ENCODE measurements at regions not wholly inside any gene's neighbourhood (a gene's known extent, or its start where the extent isn't known, plus 50 kb on each side); places are given as distances from the start of the nearest gene placed in this dataset.

GRCh38 chr4:43778187-43778915 is 670.3 kb downstream of the KCTD8 start:
- no peak for DNase-seq (ENCODE audit: low read depth in 2 of 2)

- DNase-seq (ENCODE audit: low read depth in 2 of 2): no peak
These were observed 667.5 kb downstream of the KCTD8 start for GRCh38 chr4:43781125-43781524.

- no peak for DNase-seq (ENCODE audit: low read depth in 2 of 2)
These were observed 666.2 kb downstream of the KCTD8 start for GRCh38 chr4:43782391-43782790.

GRCh38 chr4:43816116-43816515 is 632.5 kb downstream of the KCTD8 start:
- DNase-seq (ENCODE audit: low read depth in 2 of 2): no peak

- DNase-seq (ENCODE audit: low read depth in 2 of 2): no peak
These were observed 626.0 kb downstream of the KCTD8 start for GRCh38 chr4:43822621-43823020.

- no peak for DNase-seq (ENCODE audit: low read depth in 2 of 2)
These were observed 612.7 kb downstream of the KCTD8 start for GRCh38 chr4:43835869-43836268.

GRCh38 chr4:43837171-43837570 is 611.4 kb downstream of the KCTD8 start:
- DNase-seq (ENCODE audit: low read depth in 2 of 2): no peak

- DNase-seq (ENCODE audit: low read depth in 2 of 2): no peak
These were observed 611.0 kb downstream of the KCTD8 start for GRCh38 chr4:43837604-43838003.

- no peak for DNase-seq (ENCODE audit: low read depth in 2 of 2)
These were observed 606.0 kb downstream of the KCTD8 start for GRCh38 chr4:43842594-43842993.

GRCh38 chr4:43843501-43843900 is 605.1 kb downstream of the KCTD8 start:
- no peak for DNase-seq (ENCODE audit: low read depth in 2 of 2)

GRCh38 chr4:43846111-43846587 is 602.5 kb downstream of the KCTD8 start:
- DNase-seq (ENCODE audit: low read depth in 2 of 2): no peak

GRCh38 chr4:43853565-43854264 is 594.9 kb downstream of the KCTD8 start:
- DNase-seq (ENCODE audit: low read depth in 2 of 2): no peak

- no peak for DNase-seq (ENCODE audit: low read depth in 2 of 2)
These were observed 593.3 kb downstream of the KCTD8 start for GRCh38 chr4:43855283-43855682.

GRCh38 chr4:43864616-43865146 is 583.9 kb downstream of the KCTD8 start:
- no peak for DNase-seq (ENCODE audit: low read depth in 2 of 2)

- no peak for DNase-seq (ENCODE audit: low read depth in 2 of 2)
These were observed 580.7 kb downstream of the KCTD8 start for GRCh38 chr4:43867908-43868307.

GRCh38 chr4:43875655-43876054 is 573.0 kb downstream of the KCTD8 start:
- no peak for DNase-seq (ENCODE audit: low read depth in 2 of 2)

- DNase-seq (ENCODE audit: low read depth in 2 of 2): no peak
These were observed 566.1 kb downstream of the KCTD8 start for GRCh38 chr4:43882470-43882869.

GRCh38 chr4:43886196-43886595 is 562.4 kb downstream of the KCTD8 start:
- DNase-seq (ENCODE audit: low read depth in 2 of 2): no peak

GRCh38 chr4:43898836-43899235 is 549.8 kb downstream of the KCTD8 start:
- DNase-seq (ENCODE audit: low read depth in 2 of 2): no peak

GRCh38 chr4:43903456-43903855 is 545.2 kb downstream of the KCTD8 start:
- no peak for DNase-seq (ENCODE audit: low read depth in 2 of 2)

GRCh38 chr4:43918377-43918776 is 530.2 kb downstream of the KCTD8 start:
- no peak for DNase-seq (ENCODE audit: low read depth in 2 of 2)

- no peak for DNase-seq (ENCODE audit: low read depth in 2 of 2)
These were observed 516.2 kb downstream of the KCTD8 start for GRCh38 chr4:43932448-43932847.

- DNase-seq (ENCODE audit: low read depth in 2 of 2): no peak
These were observed 504.6 kb downstream of the KCTD8 start for GRCh38 chr4:43943998-43944397.

Data from activated CD4-positive, alpha-beta T cell treated with anti-CD3 and anti-CD28 coated beads for 24 hours (primary cell).